Calu3 (cell line): ENCODE measurements at regions not wholly inside any gene's neighbourhood (a gene's known extent, or its start where the extent isn't known, plus 50 kb on each side); places are given as distances from the start of the nearest gene placed in this dataset.

Experiments used
- BruUV-seq: library from RNA; stranded (reverse); fragments of 400-500 nt; replicated peaks from 2 replicates; lab custom pipeline; 2021; lab: Mats Ljungman, UMichigan
- CTCF ChIA-PET: fragments of 300-600 bp; sonication (Branson Sonifier 250); formaldehyde crosslinking; loops from one replicate; lab custom pipeline; 2022; ENCODE audit warnings: antibody characterized with exemption; lab: Charles Lee
- DNase-seq: peaks from one replicate; pipeline ENCODE4 v3.0.0; 2022
- H3K27ac Mint-ChIP-seq: one replicate; pipeline ENCODE4 v1.8.0; 2022; ENCODE audit warnings: mixed read lengths; ENCODE audit not compliant: unreplicated experiment
- H3K27me3 Mint-ChIP-seq: one replicate; pipeline ENCODE4 v1.8.0; 2022; ENCODE audit warnings: mixed read lengths; ENCODE audit not compliant: unreplicated experiment
- H3K36me3 Mint-ChIP-seq: one replicate; pipeline ENCODE4 v1.8.0; 2022; ENCODE audit warnings: mild to moderate bottlenecking, moderate library complexity, mixed read lengths; ENCODE audit not compliant: insufficient read depth, unreplicated experiment
- H3K4me1 Mint-ChIP-seq: one replicate; pipeline ENCODE4 v1.8.0; 2022; ENCODE audit warnings: mild to moderate bottlenecking, low read depth, mixed read lengths; ENCODE audit not compliant: unreplicated experiment
- H3K4me3 Mint-ChIP-seq: one replicate; pipeline ENCODE4 v1.8.0; 2022; ENCODE audit warnings: mild to moderate bottlenecking, low read depth, moderate library complexity, mixed read lengths; ENCODE audit not compliant: unreplicated experiment
- H3K9me3 Mint-ChIP-seq: one replicate; pipeline ENCODE4 v1.8.0; 2022; ENCODE audit warnings: low read depth, mixed read lengths; ENCODE audit not compliant: unreplicated experiment
- CTCF ChIP-seq: fragments of 200-600 bp; IDR thresholded peaks from one replicate; pipeline ENCODE4 v1.8.0; 2022; ENCODE audit warnings: antibody characterized with exemption; ENCODE audit not compliant: unreplicated experiment
- intact Hi-C: fragments of 100-400 bp; cut with micrococcal nuclease; formaldehyde crosslinking; loops from one replicate; pipeline ENCODE4 v1.10.0; 2022; ENCODE audit not compliant: unreplicated experiment

GRCh38 chr2:103161456-103162289 lies 399.8 kb downstream of the TMEM182 start:
- H3K4me3 Mint-ChIP-seq: no peak overlapping the region
- H3K4me1 Mint-ChIP-seq: no peaks in the 10 kb centered on the region
- no TSS peak for BruUV-seq
- no peaks in the 10 kb centered on the region for H3K9me3 Mint-ChIP-seq
- intact Hi-C loops: loop anchor here (1.0 to 10.0 kb wide), 4 partner anchors 317 to 1783 kb away; no protein-coding TSS in a partner anchor
- H3K27me3 Mint-ChIP-seq: no peaks in the 10 kb centered on the region
- H3K36me3 Mint-ChIP-seq: no peaks in the 10 kb centered on the region
- CTCF ChIA-PET: interaction anchor here (1.0 to 1.4 kb wide), 2 partner anchors 1688 to 1705 kb away, joined by 3 to 10 read pairs; no protein-coding TSS in a partner anchor
- peak; percentile 20 for TF ChIP-seq CTCF
- H3K27ac Mint-ChIP-seq: no peak overlapping the region
- DNase-seq: peak; percentile 52

- no peaks in the 10 kb centered on the region for H3K27me3 Mint-ChIP-seq
Observed at GRCh38 chr2:103164748-103165147, 402.9 kb downstream of the TMEM182 start.

GRCh38 chr2:103165836-103166235 lies 404.0 kb downstream of the TMEM182 start:
- CTCF ChIA-PET: no interaction called here
- intact Hi-C loops: loop anchor here (10.0 kb wide), 1 partner anchor 321 kb away; no protein-coding TSS in a partner anchor
- H3K36me3 Mint-ChIP-seq: no peaks in the 10 kb centered on the region
- H3K27ac Mint-ChIP-seq: no peak overlapping the region
- no peaks in the 10 kb centered on the region for H3K27me3 Mint-ChIP-seq
- BruUV-seq: no TSS peak
- H3K9me3 Mint-ChIP-seq: peaks cover 3% of the 10 kb centered on the region
- DNase-seq: no peak
- H3K4me3 Mint-ChIP-seq: no peak overlapping the region
- no peaks in the 10 kb centered on the region for H3K4me1 Mint-ChIP-seq
- TF ChIP-seq CTCF: no peak

More at GRCh38 chr2:103164748-103165147, 402.9 kb downstream of the TMEM182 start:
- H3K4me3 Mint-ChIP-seq: no peak overlapping the region
- no peaks in the 10 kb centered on the region for H3K9me3 Mint-ChIP-seq
- no peaks in the 10 kb centered on the region for H3K4me1 Mint-ChIP-seq
- no peak overlapping the region for H3K27ac Mint-ChIP-seq
- H3K36me3 Mint-ChIP-seq: no peaks in the 10 kb centered on the region
- no TSS peak for BruUV-seq
- DNase-seq: no peak
- intact Hi-C loops: loop anchor here (10.0 kb wide), 1 partner anchor 320 kb away; no protein-coding TSS in a partner anchor
- CTCF ChIA-PET: no interaction called here
- no peak for TF ChIP-seq CTCF

GRCh38 chr2:103166456-103167324 lies 404.9 kb downstream of the TMEM182 start:
- TF ChIP-seq CTCF: no peak
- intact Hi-C loops: loop anchor here (10.0 kb wide), 1 partner anchor 322 kb away; no protein-coding TSS in a partner anchor
- Mint-ChIP-seq H3K4me3 (no peak overlapping the region), H3K9me3 (peaks cover 8% of the 10 kb centered on the region), H3K27me3 (no peaks in the 10 kb centered on the region), H3K4me1 (no peaks in the 10 kb centered on the region), H3K27ac (no peak overlapping the region), H3K36me3 (no peaks in the 10 kb centered on the region)
- no peak for DNase-seq
- CTCF ChIA-PET: no interaction called here
- BruUV-seq: no TSS peak
